ENCODE measurements at regions not wholly inside any gene's neighbourhood (a gene's known extent, or its start where the extent isn't known, plus 50 kb on each side); places are given as distances from the start of the nearest gene placed in this dataset.
A peak's percentile ranks its signal among the peaks of the same experiment; 100 is the strongest.

GRCh38 chr18:61222206-61222605 lies 111.0 kb upstream of the CDH20 start:
- peak in 2 of 4 donors; percentile 16 to 19 for DNase-seq (ENCODE audit: low read depth in 4 of 4, low spot score in 3 of 4)

GRCh38 chr18:61225336-61225735 lies 107.9 kb upstream of the CDH20 start:
- no peak for DNase-seq (ENCODE audit: low read depth in 4 of 4, low spot score in 3 of 4)

GRCh38 chr18:61236356-61237057 lies 96.7 kb upstream of the CDH20 start:
- DNase-seq (ENCODE audit: low read depth in 4 of 4, low spot score in 3 of 4), result no peak

GRCh38 chr18:61237529-61237928 lies 95.7 kb upstream of the CDH20 start:
- no peak for DNase-seq (ENCODE audit: low read depth in 4 of 4, low spot score in 3 of 4)

GRCh38 chr18:61239051-61239450 lies 94.2 kb upstream of the CDH20 start:
- no peak for DNase-seq (ENCODE audit: low read depth in 4 of 4, low spot score in 3 of 4)

- no peak for DNase-seq (ENCODE audit: low read depth in 4 of 4, low spot score in 3 of 4)
These were observed 91.9 kb upstream of the CDH20 start for GRCh38 chr18:61241260-61241853.

- no peak for DNase-seq (ENCODE audit: low read depth in 4 of 4, low spot score in 3 of 4)
These were observed 88.6 kb upstream of the CDH20 start for GRCh38 chr18:61244632-61245031.

GRCh38 chr18:61245276-61245675 lies 88.0 kb upstream of the CDH20 start:
- DNase-seq (ENCODE audit: low read depth in 4 of 4, low spot score in 3 of 4), result no peak

- DNase-seq (ENCODE audit: low read depth in 4 of 4, low spot score in 3 of 4), result no peak
These were observed 84.6 kb upstream of the CDH20 start for GRCh38 chr18:61248589-61248988.

- DNase-seq (ENCODE audit: low read depth in 4 of 4, low spot score in 3 of 4), result no peak
These were observed 76.9 kb upstream of the CDH20 start for GRCh38 chr18:61256291-61256690.

GRCh38 chr18:61261870-61262269 lies 71.4 kb upstream of the CDH20 start:
- DNase-seq (ENCODE audit: low read depth in 4 of 4, low spot score in 3 of 4), result no peak

GRCh38 chr18:61272793-61273192 lies 60.4 kb upstream of the CDH20 start:
- DNase-seq (ENCODE audit: low read depth in 4 of 4, low spot score in 3 of 4), result no peak

- DNase-seq (ENCODE audit: low read depth in 4 of 4, low spot score in 3 of 4), result no peak
These were observed 59.7 kb upstream of the CDH20 start for GRCh38 chr18:61273533-61273932.

- DNase-seq (ENCODE audit: low read depth in 4 of 4, low spot score in 3 of 4), result no peak
These were observed 58.7 kb upstream of the CDH20 start for GRCh38 chr18:61274416-61274960.

- DNase-seq (ENCODE audit: low read depth in 4 of 4, low spot score in 3 of 4), result no peak
These were observed 55.4 kb upstream of the CDH20 start for GRCh38 chr18:61277808-61278207.

GRCh38 chr18:61281431-61281830 lies 51.8 kb upstream of the CDH20 start:
- no peak for DNase-seq (ENCODE audit: low read depth in 4 of 4, low spot score in 3 of 4)

GRCh38 chr18:61282926-61283325 lies 50.3 kb upstream of the CDH20 start:
- DNase-seq (ENCODE audit: low read depth in 4 of 4, low spot score in 3 of 4), result no peak
